ENCODE measurements at regions not wholly inside any gene's neighbourhood (a gene's known extent, or its start where the extent isn't known, plus 50 kb on each side); places are given as distances from the start of the nearest gene placed in this dataset.
"Not testable (repeated sequence)": the region's sequence is repeated elsewhere in the genome, so short reads cannot be mapped to it uniquely, and the experiment has no call there.

GRCh38 chrX:78822157-78822690, 74.7 kb downstream of the LPAR4 start:
- no peaks in the 10 kb centered on the region for H3K36me3 Mint-ChIP-seq (ENCODE audit: low read depth)
- DNase-seq (no peak), ATAC-seq (no peak)
- H3K27me3 Mint-ChIP-seq: no peaks in the 10 kb centered on the region
- no peaks in the 10 kb centered on the region for H3K9me3 Mint-ChIP-seq
- no peak overlapping the region for H3K27ac Mint-ChIP-seq
- H3K4me1 Mint-ChIP-seq: no peaks in the 10 kb centered on the region
- no peak overlapping the region for H3K4me3 Mint-ChIP-seq

- Mint-ChIP-seq H3K4me1 (no peaks in the 10 kb centered on the region), H3K27me3 (no peaks in the 10 kb centered on the region), H3K27ac (no peak overlapping the region), H3K4me3 (no peak overlapping the region), H3K36me3 (ENCODE audit: low read depth) (no peaks in the 10 kb centered on the region), H3K9me3 (no peaks in the 10 kb centered on the region)
- no peak for DNase-seq
- no peak for ATAC-seq
Measured at GRCh38 chrX:78831523-78831922, 84.0 kb downstream of the LPAR4 start.

GRCh38 chrX:78838709-78839108, 91.2 kb downstream of the LPAR4 start:
- Mint-ChIP-seq H3K36me3 (ENCODE audit: low read depth) (no peaks in the 10 kb centered on the region), H3K4me1 (no peaks in the 10 kb centered on the region), H3K27ac (no peak overlapping the region), H3K4me3 (no peak overlapping the region), H3K27me3 (no peaks in the 10 kb centered on the region), H3K9me3 (no peaks in the 10 kb centered on the region)
- no peak for ATAC-seq
- DNase-seq: no peak

- Mint-ChIP-seq H3K27me3 (no peaks in the 10 kb centered on the region), H3K27ac (no peak overlapping the region), H3K4me3 (no peak overlapping the region), H3K36me3 (ENCODE audit: low read depth) (no peaks in the 10 kb centered on the region), H3K9me3 (no peaks in the 10 kb centered on the region), H3K4me1 (no peaks in the 10 kb centered on the region)
- no peak for ATAC-seq
- DNase-seq: no peak
Measured at GRCh38 chrX:78839711-78840110, 92.2 kb downstream of the LPAR4 start.

- not testable (repeated sequence) for H3K4me1 Mint-ChIP-seq
Measured at GRCh38 chrX:78844218-78844617, 96.7 kb downstream of the LPAR4 start.

GRCh38 chrX:78881248-78881647, 63.9 kb upstream of the P2RY10 start:
- H3K4me1 Mint-ChIP-seq; DNase-seq; H3K27ac Mint-ChIP-seq; H3K4me3 Mint-ChIP-seq; ATAC-seq; H3K27me3 Mint-ChIP-seq; H3K36me3 Mint-ChIP-seq (ENCODE audit: low read depth): not testable (repeated sequence)
- H3K9me3 Mint-ChIP-seq: peaks cover 17% of the 10 kb centered on the region

More at GRCh38 chrX:78844218-78844617, 96.7 kb downstream of the LPAR4 start:
- H3K4me3 Mint-ChIP-seq; H3K27me3 Mint-ChIP-seq; DNase-seq; H3K36me3 Mint-ChIP-seq (ENCODE audit: low read depth); ATAC-seq; H3K9me3 Mint-ChIP-seq; H3K27ac Mint-ChIP-seq: not testable (repeated sequence)

- no peak overlapping the region for H3K4me3 Mint-ChIP-seq
- H3K9me3 Mint-ChIP-seq: no peaks in the 10 kb centered on the region
- H3K4me1 Mint-ChIP-seq: peaks cover 7% of the 10 kb centered on the region
- ATAC-seq (peak; percentile 20), DNase-seq (no peak)
- peaks cover 2% of the 10 kb centered on the region for H3K36me3 Mint-ChIP-seq (ENCODE audit: low read depth)
- H3K27ac Mint-ChIP-seq: no peak overlapping the region
- H3K27me3 Mint-ChIP-seq: no peaks in the 10 kb centered on the region
Measured at GRCh38 chrX:78886550-78886949, 58.6 kb upstream of the P2RY10 start.
